ENCODE measurements at regions not wholly inside any gene's neighbourhood (a gene's known extent, or its start where the extent isn't known, plus 50 kb on each side); places are given as distances from the start of the nearest gene placed in this dataset.

DNA sequence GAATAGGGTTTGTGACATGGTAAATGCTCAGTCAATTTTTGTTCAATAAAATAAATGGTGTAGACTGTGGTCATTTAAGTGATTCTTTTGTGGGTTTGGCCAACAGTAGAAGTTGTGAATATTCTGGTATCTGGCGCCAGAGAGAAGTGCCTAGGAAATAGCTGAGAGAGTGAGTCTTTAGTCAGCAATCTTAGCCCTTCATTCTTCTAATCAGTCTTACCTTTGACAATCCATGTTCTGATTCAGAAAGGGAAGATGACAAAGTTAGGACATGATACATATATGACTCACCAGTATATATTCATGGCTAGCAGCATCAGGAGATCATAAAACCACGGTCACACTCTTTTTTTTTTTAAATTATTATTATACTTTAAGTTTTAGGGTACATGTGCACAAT, 141.8 kb upstream of the PCDH18 start:
- TF ChIP-seq, protein P1, sequence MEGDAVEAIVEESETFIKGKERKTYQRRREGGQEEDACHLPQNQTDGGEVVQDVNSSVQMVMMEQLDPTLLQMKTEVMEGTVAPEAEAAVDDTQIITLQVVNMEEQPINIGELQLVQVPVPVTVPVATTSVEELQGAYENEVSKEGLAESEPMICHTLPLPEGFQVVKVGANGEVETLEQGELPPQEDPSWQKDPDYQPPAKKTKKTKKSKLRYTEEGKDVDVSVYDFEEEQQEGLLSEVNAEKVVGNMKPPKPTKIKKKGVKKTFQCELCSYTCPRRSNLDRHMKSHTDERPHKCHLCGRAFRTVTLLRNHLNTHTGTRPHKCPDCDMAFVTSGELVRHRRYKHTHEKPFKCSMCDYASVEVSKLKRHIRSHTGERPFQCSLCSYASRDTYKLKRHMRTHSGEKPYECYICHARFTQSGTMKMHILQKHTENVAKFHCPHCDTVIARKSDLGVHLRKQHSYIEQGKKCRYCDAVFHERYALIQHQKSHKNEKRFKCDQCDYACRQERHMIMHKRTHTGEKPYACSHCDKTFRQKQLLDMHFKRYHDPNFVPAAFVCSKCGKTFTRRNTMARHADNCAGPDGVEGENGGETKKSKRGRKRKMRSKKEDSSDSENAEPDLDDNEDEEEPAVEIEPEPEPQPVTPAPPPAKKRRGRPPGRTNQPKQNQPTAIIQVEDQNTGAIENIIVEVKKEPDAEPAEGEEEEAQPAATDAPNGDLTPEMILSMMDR (IDR thresholded peaks at IDR 0.05): no peak
- DNase-seq (ENCODE audit: low spot score) (no peak), ATAC-seq (ENCODE audit: low FRiP score) (no peak)

DNA sequence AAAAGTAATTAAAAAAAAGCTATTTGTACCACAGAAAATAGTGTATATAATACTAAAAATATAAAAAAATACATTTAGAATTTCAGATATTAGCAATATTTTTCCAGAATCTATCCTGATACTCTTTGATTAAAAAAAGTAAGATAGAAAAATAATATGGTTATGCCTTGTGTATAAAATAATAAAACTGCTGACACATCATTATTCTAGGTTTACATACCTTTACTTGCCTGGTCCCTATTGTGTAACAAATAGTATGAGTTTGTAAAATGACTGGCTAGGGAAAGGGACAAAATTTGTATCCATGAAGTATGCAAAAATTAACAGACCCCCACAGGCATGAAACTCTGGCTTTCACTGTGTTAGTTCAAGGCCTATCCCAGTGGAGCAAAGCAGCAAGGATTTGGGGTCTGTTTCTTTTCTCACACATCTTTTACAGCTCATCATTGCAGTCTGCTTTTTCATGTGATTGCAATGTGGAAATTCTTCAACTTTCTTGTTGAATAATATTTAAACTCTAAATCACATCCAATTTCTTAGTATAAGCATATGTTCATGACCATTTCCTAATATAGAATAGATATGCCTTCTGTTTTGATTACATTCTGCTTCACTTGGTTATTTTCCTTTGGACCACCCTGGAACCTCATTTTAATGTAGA, 136.7 kb upstream of the PCDH18 start:
- DNase-seq (ENCODE audit: low spot score) (no peak), ATAC-seq (ENCODE audit: low FRiP score) (no peak)
- TF ChIP-seq, protein P1 (IDR thresholded peaks at IDR 0.05): no peak

DNA sequence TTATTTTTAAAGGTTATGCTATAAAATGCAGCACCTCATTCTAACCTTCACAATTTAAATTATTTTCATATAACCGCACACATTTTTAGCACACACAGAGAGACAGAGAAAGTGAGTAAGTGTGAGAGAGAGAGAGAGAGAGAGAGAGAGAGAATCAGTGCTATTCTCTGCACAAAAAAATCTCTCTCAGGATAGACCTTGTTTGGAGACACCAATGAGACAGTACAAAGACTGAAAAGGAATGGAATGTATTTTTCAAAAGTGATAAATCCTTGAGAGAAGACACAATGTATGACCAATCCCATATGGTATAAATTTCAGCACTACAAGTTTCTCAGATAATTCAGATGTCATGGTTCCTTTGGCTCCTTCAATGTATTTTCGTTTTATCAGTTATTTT, 132.1 kb upstream of the PCDH18 start:
- TF ChIP-seq, protein P1 (IDR thresholded peaks at IDR 0.05): no peak
- ATAC-seq (ENCODE audit: low FRiP score) (no peak), DNase-seq (ENCODE audit: low spot score) (no peak)

DNA sequence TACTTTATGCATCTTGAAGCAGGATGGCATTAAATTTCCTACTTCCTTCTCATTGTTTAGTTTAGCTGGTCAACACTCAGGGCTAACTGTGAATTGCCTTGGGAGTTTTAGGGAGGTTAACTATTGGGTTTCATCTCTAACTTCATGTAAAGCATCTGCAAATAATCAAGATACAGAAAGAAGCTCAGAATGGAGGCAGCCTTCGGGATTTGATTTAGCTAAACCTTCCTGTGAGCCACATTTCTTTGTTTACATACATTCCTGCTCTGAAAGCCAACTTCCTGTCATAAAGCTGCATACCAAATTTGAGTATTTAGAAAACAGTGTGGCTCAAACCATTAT, 131.7 kb upstream of the PCDH18 start:
- DNase-seq (ENCODE audit: low spot score) (no peak), ATAC-seq (ENCODE audit: low FRiP score) (no peak)
- TF ChIP-seq, protein P1 (IDR thresholded peaks at IDR 0.05): no peak

DNA sequence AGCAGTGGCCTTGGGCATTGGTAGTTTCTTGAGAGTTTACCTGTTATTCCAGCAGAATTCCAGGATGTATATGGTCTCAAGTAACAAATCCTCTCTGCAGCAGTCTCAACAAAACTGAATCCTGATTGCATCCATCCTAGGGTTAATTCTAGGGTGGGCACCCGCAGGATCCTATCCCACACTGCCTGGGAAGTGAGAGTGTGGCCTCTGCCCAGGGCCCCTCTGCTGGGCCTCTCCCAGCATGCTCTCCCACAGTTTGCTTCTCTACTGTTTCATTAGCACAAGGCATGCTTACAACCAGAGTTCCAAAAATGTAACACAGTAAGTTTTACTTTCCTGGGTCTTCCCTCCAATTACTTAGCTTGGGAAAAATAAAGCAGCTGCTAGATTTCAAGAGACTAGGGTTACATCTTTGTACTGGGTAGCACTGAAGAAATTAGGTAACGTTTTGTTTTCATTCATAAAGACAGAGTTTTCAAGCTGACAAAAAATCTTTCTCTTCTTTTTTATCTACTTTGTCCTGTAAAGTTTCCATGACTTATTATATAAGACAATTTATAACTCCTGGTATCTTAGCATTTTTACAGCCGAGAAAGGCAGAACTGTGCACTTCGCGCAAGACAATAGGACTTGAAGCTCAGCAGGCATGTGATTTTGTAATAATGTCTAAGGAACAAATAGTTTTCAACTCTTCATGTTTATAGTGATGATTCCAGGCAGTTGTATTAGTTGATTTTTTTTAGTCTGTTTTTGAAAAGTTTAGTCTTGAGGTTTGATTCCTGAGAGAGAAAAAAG, 131.2 kb upstream of the PCDH18 start:
- TF ChIP-seq, protein P1 (IDR thresholded peaks at IDR 0.05): no peak
- no peak for DNase-seq (ENCODE audit: low spot score)
- no peak for ATAC-seq (ENCODE audit: low FRiP score)

DNA sequence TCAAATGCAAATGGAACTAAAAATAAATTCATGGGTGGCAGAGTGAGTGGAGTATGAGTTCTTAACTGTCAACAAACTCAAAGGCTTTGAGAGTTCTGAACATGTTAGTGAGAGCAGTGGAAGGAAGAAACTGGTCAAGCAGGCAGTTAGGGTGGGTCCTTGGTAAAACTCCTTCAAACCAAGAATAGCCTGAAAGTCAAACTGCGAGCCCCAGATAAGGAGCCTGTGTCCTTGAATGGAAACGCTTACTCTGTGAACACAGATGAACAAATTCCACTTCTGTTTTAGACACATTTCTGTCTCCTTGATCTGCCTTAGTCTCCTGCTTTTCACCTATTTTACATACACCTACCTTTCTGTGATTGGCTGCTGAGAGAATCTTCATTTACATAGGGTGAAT, 129.4 kb upstream of the PCDH18 start:
- TF ChIP-seq, protein P1 (IDR thresholded peaks at IDR 0.05): no peak
- ATAC-seq (ENCODE audit: low FRiP score): no peak
- no peak for DNase-seq (ENCODE audit: low spot score)

DNA sequence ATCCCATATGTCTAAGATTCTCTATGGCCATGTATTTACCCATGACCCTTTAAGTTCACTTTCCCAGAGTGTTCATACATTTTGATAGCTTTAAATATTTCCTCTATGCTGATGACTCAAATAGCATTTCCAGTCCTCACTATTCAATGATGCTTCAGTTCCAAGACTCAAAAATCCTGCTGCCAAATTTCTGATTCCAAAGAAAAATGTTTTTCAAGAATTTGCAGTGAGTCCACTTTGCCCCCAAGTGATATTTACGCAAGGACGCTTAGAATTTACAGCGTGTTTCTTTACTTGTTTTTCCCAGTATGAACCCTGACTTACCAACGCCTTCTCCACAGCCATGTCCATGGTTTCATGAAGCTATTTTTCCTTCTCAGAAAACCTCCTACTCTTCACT, 127.9 kb upstream of the PCDH18 start:
- ATAC-seq (ENCODE audit: low FRiP score): no peak
- DNase-seq (ENCODE audit: low spot score): no peak
- TF ChIP-seq, protein P1 (IDR thresholded peaks at IDR 0.05): no peak

All from omental fat pad (tissue), 3 donors.